HG03025 (cell line): ENCODE measurements at regions not wholly inside any gene's neighbourhood (a gene's known extent, or its start where the extent isn't known, plus 50 kb on each side); places are given as distances from the start of the nearest gene placed in this dataset.

Experiments used
- ATAC-seq: cut with Tn5 transposase; IDR thresholded peaks from one replicate; pipeline ENCODE4 v1.9.1; 2021; ENCODE audit warnings: mild to moderate bottlenecking, moderate library complexity; ENCODE audit not compliant: unreplicated experiment, low FRiP score

DNA sequence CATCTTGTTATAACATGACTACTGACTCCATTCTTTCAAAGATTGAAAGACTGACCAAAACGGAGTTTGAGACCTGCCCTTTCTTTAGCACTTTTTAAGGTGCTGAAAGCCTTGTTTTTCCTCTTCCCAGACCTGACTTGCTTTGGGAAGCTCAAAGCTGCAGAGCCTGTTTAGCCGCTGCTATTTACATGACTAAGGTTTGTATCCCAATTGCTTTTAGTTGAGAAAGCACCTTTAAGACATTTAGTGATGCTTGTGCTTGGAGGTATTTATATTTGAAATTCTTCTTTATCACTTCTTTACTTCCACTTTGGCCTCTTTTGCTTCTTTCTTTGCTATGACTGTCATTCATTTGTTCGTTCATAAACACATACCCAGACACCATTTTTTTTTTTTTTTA, 182.6 kb upstream of the ELL2 start:
- no peak for ATAC-seq

DNA sequence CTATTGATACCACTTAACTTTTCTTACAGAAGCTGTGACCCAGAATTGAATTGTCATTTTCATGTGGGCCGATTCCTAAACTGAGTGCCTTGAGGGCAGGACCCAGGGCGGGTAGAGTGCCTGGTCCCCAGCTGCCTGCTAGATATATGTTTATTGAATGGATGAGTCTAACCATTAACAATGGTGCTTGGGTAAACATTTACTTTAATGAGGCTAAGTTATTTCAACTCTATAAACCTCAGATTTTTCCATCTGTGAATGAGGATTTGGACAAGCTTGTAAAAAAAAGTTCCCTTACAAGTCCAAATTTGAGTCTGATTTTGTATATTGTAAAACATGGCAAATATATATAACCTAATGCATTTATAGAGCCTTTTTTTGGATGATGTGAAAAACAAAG, 181.8 kb upstream of the ELL2 start:
- no peak for ATAC-seq

DNA sequence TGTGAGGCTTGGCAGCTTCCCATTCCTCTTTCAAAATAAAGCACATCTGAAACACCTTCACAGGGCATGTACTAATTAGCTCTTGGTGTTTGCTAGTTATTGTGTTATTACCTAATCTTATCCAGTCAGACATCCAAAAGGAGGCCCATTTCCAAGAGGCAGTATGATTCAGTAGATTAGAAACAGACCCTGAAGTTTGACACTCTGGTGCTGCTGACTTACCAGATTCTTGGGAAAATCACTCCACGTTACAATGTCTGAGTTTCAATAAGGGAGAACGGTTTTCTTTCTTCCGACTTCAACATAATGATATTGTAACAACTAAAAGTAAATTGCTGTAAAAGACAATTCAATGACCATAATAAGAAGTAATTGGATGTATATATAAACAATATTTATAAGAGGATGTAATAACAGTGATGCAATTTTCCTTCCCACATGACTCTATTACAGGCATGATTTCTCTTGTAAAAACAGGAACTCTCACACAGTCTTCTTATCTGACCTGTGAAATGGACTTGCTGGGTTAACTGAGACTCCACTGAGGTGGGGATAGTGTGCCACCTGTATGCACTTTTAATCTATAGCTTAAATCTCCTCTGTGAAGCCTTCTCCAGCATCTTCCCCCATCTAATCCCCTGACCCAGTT, 181.3 kb upstream of the ELL2 start:
- ATAC-seq, result no peak

DNA sequence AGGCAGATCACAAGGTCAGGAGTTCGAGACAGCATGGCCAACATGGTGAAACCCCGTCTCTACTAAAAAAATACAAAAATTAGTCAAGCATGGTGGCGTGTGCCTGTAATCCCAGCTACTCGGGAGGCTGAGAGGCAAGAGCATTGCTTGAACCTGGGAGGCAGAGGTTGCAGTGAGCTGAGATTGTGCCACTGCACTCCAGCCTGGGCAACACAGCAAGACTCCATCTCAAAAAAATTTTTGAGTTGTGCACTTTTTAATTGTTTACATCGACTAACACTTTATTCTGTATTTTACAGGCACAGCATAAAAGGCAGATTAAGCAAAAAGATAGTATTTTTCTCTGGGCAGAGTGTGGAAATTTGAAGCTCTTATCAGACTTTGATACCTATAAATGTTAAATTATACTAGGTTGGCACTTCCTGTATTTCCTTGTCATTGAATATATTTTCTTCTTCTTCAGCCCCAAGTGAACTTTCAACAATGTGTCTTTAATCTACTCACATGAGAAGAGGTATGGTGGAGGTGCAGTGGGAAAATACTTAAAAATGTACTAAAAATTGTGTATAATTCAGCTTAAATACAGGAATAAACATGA, 180.6 kb upstream of the ELL2 start:
- ATAC-seq, result no peak

DNA sequence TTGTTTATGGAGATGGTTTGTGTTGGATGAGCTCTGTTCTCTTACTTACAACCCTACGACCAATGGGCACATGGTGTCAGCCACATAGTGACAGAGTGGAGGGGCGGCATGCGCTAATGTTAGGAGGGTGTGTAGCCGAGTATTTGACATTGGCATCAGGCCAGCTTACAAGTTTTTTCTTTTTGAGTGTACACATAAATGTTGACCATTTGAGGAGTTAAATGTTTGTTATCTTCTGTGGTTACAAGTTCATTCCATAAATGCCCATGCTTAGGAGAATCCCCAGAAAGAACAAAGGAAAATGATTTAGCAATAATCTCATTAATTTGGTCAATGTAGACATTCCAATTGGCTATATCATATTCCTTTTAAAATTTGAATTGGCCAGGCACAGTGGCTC, 180.1 kb upstream of the ELL2 start:
- no peak for ATAC-seq

DNA sequence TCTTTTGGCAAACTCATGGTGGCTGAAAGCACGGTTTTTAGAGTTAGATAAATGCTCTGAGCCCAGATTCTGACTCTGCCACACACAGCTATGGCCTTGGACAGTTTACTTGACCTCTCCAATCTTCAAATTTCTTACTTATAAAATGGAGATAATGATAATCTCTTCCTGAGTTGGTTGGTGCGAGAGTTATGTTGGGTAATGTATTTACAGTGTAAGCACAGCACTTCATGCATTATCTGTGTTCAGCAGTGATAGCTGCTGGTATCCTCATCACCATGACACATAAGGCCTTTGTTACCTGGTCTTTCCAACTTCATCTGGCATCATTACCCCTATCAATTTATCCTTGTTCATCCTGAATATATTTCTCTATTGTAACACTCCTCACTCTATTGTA, 178.8 kb upstream of the ELL2 start:
- no peak for ATAC-seq

DNA sequence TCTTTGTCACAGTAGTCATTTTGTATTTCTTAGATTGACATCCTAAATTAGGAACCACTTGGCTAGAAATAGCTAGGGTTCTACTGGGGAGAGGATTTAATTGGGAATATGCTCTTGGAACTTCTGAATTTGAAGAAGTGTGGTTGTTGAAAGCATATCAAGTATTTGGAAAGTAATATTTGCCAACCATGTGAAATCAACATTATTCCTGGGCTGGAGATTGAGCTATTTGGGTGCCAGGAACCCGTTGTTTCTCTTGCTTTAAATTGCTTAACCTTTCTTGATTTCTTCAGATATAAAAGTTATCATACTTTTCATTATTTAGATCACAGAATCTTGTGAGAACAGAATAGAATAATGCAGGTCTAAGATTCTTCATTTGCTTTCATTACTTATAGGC, 178.4 kb upstream of the ELL2 start:
- ATAC-seq, result no peak

DNA sequence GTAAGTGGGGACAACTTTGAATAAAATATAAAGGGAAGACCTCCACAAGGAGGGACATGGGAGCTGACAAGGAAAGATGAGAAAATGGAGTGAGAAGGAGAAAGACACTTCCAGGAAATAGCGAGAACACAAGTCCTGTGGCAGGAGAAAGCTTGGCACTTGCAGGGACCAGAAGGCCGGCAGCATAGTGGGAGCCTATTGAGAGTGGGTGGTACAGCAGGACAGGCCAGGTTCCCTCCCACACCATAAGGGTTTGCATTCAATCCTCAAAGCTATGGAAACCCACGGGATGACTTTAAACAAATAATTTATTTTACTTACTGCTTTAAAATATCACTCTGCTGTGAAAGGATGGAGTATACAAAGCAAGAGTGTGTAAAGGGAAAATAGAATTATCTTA, 173.2 kb upstream of the ELL2 start:
- ATAC-seq, result no peak

DNA sequence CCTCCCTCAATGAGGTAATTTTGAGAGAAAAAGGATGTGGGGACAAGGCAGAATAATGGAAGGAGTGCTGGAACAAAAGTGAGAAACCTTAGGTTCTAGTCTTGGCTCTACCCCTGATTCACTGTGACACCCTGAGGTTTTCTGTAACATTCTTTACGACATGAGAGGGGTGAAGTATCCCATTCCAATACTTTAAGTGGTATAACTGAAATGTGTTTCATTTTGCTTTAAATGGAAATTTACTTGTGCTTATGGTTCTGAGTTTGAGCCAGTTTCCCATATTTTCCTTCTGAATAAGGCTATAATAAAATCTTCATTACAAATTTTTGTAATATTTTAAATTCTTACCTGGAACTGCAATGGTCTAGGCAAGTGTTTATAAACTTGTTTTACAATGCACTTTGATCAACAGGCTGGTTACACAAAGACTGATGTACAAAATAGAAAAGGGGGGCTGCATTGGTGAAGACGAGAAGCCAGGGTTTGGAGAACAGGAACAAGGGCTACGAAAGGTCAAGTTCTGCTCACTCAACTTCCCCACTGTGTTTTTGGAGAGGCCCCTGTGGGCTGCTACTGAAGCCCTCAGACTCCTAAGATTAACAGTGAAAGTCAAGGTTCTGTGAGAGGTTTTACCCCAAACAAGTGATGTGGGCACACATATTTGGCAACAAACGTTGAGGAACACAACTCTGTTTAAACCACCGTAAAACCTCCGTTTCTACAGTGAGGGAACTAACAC, 171.9 kb upstream of the ELL2 start:
- ATAC-seq, result no peak

DNA sequence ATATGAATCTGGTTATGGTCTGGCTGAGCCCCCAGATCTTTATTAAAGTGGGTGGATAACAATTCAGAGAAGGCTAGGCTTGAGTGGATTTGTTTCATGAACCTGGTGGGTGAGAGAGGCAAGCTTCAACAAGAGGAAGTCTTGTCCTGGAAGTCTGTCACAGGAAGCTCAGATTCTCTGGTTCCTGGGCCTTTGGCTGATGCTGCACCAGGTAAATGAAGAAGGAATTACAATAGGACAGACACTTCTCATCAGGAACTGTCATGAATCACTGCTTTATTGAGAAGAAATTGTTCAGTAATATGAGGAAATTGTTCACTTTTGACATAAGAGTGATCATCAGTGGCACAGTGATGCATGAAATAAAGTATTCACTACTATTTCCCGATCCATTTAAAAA, 167.6 kb upstream of the ELL2 start:
- no peak for ATAC-seq

DNA sequence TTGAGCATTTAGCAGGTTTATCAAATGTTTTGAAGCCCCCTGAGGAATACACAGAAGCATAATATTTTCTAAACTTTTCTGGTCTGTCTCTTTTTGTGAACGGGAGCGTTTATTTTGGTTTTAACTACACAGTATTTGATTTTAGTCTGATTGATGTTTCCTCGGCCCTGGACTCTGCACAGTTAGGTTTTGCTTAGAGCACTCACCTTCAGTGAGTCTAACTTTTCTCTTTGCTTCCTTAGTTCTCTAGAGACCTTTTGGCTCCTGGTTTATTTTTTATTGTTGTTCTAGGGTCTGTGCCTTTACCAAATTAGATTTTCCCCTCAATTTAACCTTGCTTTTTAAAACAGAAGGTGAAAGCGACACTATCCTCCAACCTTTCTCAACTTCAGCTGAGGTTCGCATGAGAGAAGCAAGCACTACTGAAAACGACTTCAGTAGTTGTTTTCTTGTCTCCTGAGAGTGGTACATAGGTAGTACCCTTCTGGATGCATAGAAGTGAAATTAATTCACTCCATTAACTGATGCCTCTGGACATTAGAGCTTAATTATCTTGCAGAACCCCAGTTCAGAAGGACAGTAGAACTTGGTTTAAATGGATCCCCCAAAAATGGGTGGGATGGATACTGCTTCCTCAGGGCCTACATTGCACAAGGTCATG, 166.7 kb upstream of the ELL2 start:
- no peak for ATAC-seq

DNA sequence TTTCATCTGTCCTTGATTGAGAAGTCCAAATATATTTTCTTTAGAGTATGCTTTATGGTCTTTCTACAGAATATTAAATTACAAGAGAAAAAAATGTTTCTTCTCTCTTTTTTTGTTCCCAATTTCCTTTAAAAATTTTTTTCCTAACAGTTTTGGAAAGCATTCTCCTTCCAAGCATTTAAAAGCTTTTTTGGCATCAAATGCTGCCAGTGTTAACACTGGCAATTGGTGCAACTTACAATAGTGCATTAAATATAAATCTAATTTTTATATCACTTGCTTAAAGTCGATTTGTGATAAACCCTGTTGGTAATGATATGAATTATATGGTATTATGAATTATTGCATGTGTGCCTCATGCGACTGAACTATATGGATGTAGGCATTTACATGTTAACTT, 165.9 kb upstream of the ELL2 start:
- no peak for ATAC-seq

DNA sequence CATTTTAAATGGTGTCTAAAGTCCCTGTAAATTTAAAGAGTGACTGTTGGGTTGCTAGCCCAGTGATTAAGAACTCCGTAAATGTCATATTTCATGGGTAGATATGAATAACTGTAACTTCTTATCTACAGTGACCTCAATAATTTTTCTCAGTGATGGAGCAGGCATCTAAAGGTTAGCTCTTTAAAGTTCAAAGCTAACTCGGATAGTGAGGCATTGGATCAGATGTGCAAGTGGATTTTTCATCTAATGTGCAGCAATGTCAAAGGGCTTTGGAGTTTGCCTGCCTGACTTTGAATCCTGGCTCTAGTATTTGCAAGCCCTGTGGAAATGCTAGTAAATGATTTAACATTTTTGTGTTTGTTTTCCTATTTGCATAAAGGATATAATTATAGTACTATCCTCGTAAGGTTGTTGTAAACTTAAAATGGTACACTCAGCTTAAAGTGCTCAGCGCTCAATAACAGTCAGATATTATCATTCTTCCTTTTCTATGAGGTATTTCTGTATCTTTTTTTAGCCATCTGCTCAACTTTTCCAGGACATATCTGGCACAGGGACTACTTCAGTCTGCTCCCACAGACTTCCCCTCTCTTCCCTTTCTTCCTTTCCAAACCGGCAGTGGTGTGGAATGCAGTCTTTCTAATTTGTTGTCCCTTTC, 163.7 kb upstream of the ELL2 start:
- ATAC-seq, result no peak

DNA sequence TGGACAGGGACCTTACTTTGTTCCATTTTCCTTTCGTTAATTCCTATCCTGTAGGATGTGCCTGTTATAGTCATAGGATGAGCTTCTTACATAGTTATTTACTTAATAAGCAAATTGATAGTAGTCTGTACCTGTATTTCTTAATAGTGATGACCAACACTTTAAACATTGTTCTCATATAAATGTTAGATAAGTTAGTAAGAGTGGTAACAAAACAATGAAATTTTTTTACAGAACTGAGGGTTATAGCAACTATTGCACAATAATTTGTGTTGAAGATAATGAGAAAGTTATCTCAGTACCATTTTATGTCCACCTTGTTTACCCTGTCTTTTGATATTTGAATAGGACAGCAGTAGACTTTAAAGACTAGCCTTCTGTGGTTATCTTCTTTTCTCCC, 162.9 kb upstream of the ELL2 start:
- ATAC-seq, result no peak

DNA sequence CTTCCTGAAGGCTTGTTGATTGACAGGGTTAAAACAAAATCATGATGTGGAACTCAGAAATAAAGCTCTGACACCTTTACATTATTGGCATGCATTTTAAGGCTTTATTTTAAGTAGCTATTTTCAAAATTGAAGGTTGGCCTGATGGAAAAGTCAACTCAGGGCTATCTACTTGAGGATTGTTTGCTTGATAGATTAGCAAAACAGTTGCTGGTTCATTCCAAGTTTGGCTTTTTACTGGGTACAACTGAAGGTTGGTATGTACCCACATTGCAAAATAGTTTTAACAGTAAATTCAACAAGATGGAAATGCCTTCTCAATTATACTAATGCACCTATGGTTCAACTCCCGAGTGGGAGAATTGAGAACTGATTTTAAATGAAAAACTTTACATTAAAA, 161.8 kb upstream of the ELL2 start:
- ATAC-seq, result no peak

DNA sequence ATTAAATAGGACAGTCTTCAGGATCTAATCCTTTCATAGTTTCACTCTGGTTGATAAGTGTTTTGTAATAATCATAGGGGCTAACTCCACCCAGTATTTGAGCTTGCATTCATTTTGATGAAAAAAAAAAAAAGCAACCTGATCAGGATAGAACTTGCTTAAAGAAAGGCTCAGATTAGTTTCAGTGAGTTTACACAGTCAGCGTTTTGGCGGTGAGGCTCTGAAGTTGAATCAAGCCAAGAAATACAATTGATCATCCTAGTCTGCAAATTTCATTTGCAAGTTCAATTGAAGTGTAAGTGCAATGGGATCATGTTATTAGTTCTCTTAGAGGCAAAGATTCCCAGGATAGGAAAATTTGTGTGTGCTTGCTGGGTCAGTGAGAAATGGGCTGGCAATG, 159.7 kb upstream of the ELL2 start:
- no peak for ATAC-seq

DNA sequence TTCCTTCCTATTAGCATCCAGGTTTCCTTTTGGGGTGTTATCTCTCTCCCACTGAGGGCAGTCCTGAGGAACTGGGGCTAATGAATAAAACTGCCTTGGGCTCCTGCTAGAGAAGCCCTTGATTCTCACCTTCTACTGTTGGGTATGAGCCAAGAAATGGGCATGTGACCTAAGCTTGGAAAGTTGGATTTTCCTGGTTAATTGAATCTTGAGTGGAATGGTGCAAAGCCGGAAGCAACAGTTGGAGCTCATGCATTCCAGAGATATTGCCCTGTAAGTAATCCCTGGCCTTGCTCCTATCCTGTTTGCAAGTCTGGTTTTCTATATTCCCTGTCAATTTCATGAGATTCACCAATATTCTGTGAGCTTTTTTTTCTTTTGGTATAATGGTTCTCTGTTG, 158.5 kb upstream of the ELL2 start:
- no peak for ATAC-seq

DNA sequence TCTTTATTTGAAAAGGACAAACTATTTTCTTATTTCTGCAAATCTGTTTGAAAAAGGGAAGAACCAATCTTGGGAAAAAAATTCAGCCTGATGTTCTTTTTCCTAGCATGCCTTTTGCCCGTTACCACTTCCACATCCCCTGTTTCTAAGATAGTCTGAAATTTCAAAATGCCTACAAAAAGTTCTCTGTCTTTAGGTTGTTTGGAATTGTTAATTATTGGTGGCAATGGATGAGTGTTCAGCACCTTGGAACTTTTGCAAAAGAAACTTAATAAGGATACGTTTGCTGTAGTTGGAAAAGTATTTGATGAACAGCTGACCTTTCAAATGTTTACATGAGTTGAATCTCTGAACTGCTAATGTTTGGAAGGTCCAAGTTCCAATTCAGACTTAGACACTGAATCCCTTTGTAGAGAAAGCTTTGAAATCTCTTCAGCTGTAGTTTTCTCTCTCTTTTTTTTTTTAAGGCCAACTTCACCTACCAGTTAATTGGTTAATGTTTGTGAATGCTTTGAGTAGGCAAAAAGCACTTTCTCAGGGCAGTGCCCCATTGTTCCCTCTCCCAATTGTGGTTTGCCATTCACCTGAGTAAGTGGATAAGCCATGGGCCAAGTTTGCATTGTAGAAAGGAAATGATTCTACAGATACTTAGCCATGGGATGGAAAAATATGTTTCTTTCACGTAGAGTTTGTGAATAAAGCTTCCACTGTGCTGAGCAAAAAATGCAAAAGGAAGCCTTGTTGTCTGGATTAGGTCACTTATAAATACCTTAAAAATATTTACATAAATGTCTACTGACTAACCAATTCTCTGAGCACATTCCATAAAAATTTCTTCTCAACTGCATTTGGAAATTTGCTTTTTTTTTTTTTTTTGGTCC, 156.4 kb upstream of the ELL2 start:
- no peak for ATAC-seq

DNA sequence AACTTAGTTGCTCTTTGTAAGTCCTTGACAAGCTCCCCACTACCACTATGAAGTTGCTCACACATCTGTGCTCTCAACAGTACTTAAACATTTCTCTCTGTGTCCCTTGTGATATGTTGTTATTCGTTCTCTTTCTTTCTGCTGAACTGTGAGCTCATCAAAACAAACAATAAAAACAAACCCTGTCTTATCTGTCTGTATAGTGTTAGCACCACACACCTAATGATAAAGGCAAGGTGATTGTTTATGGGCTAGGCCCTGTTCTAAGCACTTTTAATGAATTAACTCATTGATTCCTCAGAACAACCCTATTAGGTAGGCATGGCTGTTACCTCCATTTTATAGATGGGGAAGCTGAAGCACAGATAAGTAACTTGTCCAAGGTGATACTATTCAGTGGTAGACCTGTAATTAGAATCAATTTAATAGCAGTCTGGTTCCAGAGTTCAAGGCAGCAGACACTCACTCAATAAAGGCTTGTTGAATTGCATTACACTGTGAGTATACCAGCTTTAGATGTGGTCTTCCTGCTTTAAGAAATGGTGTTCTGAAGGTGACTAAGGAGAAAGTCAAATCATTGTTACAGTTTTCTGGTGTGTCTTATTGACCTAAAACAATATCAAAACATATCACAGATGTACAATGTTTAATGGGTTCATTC, 153.6 kb upstream of the ELL2 start:
- no peak for ATAC-seq

DNA sequence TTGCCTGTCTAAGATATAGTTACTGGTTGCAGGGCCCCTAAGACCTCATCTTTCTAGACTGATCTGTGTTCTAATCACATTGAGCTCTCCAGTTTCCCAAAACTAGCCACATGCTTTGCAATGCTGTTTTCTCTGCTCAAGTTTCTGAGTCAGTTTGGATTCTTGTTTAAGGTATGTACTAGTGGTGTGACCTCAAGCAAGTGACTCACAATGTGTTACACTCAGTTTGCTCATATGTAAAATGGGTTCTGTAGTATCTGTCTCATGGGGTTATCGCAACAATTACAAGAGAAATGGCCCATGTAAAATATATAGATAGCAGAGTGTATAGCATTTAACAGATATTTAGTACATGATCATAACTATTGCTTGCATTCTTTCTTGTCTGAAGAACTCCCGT, 153.1 kb upstream of the ELL2 start:
- no peak for ATAC-seq
